DOHH2 (cell line): ENCODE measurements at regions not wholly inside any gene's neighbourhood (a gene's known extent, or its start where the extent isn't known, plus 50 kb on each side); places are given as distances from the start of the nearest gene placed in this dataset.

ENCODE experiments used
- EZH2phosphoT487 ChIP-seq: fragments of 200-600 bp; sonication (generic); IDR thresholded peaks from 2 replicates; pipeline ENCODE4 v1.6.1; 2017; ENCODE audit warnings: borderline replicate concordance, mild to moderate bottlenecking, antibody characterized with exemption, low read length, moderate library complexity, mixed read lengths
- TF ChIP-seq, protein P1 (sequence below): fragments of 200-600 bp; sonication (generic); IDR thresholded peaks from one replicate; pipeline ENCODE4 v1.5.1; 2014; ENCODE audit warnings: antibody characterized with exemption, mild to moderate bottlenecking, low read depth, low read length; ENCODE audit not compliant: poor library complexity, severe bottlenecking

DNA sequence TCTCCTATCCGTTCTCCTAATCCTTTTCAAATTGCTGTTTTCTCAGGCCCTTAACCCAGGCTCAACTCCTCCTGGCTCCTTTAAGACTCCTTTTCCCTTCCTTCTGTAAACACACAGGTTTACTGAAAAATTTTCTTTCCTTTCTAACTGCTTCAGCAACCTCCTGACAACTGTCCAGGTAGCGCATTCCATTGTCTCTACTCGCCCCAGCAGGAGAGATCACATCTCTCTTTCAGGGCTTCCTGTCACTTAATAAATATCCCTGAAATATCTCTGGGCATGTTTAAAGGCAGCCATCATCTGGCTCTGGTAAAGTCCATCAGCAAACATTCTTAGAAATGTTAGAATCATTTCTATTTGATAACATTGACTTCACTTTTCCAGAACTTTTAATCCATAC is 211.2 kb upstream of the PTBP2 start:
- no peak for TF ChIP-seq EZH2phosphoT487
- TF ChIP-seq, protein P1, sequence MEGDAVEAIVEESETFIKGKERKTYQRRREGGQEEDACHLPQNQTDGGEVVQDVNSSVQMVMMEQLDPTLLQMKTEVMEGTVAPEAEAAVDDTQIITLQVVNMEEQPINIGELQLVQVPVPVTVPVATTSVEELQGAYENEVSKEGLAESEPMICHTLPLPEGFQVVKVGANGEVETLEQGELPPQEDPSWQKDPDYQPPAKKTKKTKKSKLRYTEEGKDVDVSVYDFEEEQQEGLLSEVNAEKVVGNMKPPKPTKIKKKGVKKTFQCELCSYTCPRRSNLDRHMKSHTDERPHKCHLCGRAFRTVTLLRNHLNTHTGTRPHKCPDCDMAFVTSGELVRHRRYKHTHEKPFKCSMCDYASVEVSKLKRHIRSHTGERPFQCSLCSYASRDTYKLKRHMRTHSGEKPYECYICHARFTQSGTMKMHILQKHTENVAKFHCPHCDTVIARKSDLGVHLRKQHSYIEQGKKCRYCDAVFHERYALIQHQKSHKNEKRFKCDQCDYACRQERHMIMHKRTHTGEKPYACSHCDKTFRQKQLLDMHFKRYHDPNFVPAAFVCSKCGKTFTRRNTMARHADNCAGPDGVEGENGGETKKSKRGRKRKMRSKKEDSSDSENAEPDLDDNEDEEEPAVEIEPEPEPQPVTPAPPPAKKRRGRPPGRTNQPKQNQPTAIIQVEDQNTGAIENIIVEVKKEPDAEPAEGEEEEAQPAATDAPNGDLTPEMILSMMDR = no peak
